SJSA1 (cell line): ENCODE measurements at regions not wholly inside any gene's neighbourhood (a gene's known extent, or its start where the extent isn't known, plus 50 kb on each side); places are given as distances from the start of the nearest gene placed in this dataset.

ENCODE experiments used
- DNase-seq, 2 experiments: peaks; one replicate each; pipeline ENCODE4 v3.0.0-alpha.2; 2015 to 2020; ENCODE audit warnings: low spot score in 2 of 2, low read depth in 1 of 2
- H3K27ac ChIP-seq: fragments of 250-450 bp; sonication (Bioruptor Pico); 2 replicates; pipeline ENCODE4 v1.5.1; 2020; ENCODE audit warnings: mild to moderate bottlenecking, moderate library complexity
- H3K27me3 ChIP-seq: fragments of 250-450 bp; sonication (Bioruptor Pico); replicated peaks from 2 replicates; pipeline ENCODE4 v1.5.1; 2020; ENCODE audit warnings: mild to moderate bottlenecking, moderate library complexity
- H3K36me3 ChIP-seq: fragments of 250-450 bp; sonication (Bioruptor Pico); 2 replicates; pipeline ENCODE4 v1.5.1; 2020; ENCODE audit warnings: mild to moderate bottlenecking
- H3K4me1 ChIP-seq: fragments of 250-450 bp; sonication (Bioruptor Pico); replicated peaks from 2 replicates; pipeline ENCODE4 v1.6.1; 2021; ENCODE audit warnings: mild to moderate bottlenecking
- H3K4me3 ChIP-seq: fragments of 250-450 bp; sonication (Bioruptor Pico); 2 replicates; pipeline ENCODE4 v1.5.1; 2020; ENCODE audit warnings: mild to moderate bottlenecking
- H3K9me3 ChIP-seq: fragments of 250-450 bp; sonication (Bioruptor Pico); replicated peaks from 2 replicates; pipeline ENCODE4 v1.5.1; 2020; ENCODE audit warnings: mild to moderate bottlenecking

GRCh38 chr5:133890776-133891280 lies 77.6 kb downstream of the C5orf15 start:
- Histone ChIP-seq H3K4me1 (no peaks in the 10 kb centered on the region), H3K27ac (no peak overlapping the region), H3K9me3 (no peaks in the 10 kb centered on the region), H3K4me3 (no peak overlapping the region), H3K36me3 (no peaks in the 10 kb centered on the region), H3K27me3 (peaks cover 11% of the 10 kb centered on the region; the same call in 1 of the 2 replicates)
- no peak for DNase-seq

- Histone ChIP-seq H3K4me3 (no peak overlapping the region), H3K36me3 (no peaks in the 10 kb centered on the region), H3K27me3 (peaks cover 10% of the 10 kb centered on the region; the same call in 1 of the 2 replicates), H3K27ac (no peak overlapping the region), H3K9me3 (no peaks in the 10 kb centered on the region), H3K4me1 (no peaks in the 10 kb centered on the region)
- no peak for DNase-seq
These were observed 78.1 kb downstream of the C5orf15 start for GRCh38 chr5:133890314-133890713.

- H3K27me3 ChIP-seq, result peaks cover 10% of the 10 kb centered on the region
- no peak overlapping the region for H3K27ac ChIP-seq
- no peaks in the 10 kb centered on the region for H3K9me3 ChIP-seq
These were observed 79.0 kb downstream of the C5orf15 start for GRCh38 chr5:133889271-133889905.

DNA sequence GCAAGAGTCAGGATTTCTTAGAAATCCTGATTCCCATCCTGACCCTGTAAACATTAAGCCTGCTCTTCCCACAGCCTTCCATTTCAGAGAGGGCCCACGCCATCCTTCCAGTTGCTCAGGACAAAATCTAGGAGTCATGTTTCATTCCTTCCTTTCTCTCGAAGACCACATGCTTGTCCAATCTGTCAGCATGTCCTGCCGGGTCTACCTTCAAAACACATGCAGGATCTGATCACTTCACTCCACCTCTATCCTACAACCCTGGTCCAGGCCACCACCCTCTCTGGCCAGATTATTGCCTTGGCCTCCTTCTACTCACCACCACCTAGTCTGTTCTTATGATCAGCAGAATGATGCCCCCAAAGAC lies 79.8 kb downstream of the C5orf15 start:
- DNase-seq, result no peak
- no peak overlapping the region for H3K4me3 ChIP-seq
- peaks cover 18% of the 10 kb centered on the region for H3K27me3 ChIP-seq
- no peaks in the 10 kb centered on the region for H3K36me3 ChIP-seq
- H3K4me1 ChIP-seq, result no peaks in the 10 kb centered on the region
- H3K27ac ChIP-seq, result no peak overlapping the region
- no peaks in the 10 kb centered on the region for H3K9me3 ChIP-seq

More at GRCh38 chr5:133889271-133889905, 79.0 kb downstream of the C5orf15 start:
- Histone ChIP-seq H3K4me3 (no peak overlapping the region), H3K4me1 (no peaks in the 10 kb centered on the region), H3K36me3 (no peaks in the 10 kb centered on the region)
- DNase-seq, result no peak

GRCh38 chr5:133885566-133885965 lies 82.9 kb downstream of the C5orf15 start:
- no peaks in the 10 kb centered on the region for H3K4me1 ChIP-seq
- no peak overlapping the region for H3K27ac ChIP-seq
- no peaks in the 10 kb centered on the region for H3K36me3 ChIP-seq
- H3K9me3 ChIP-seq, result no peaks in the 10 kb centered on the region
- H3K4me3 ChIP-seq, result no peak overlapping the region
- peaks cover 39% of the 10 kb centered on the region for H3K27me3 ChIP-seq
- no peak for DNase-seq

DNA sequence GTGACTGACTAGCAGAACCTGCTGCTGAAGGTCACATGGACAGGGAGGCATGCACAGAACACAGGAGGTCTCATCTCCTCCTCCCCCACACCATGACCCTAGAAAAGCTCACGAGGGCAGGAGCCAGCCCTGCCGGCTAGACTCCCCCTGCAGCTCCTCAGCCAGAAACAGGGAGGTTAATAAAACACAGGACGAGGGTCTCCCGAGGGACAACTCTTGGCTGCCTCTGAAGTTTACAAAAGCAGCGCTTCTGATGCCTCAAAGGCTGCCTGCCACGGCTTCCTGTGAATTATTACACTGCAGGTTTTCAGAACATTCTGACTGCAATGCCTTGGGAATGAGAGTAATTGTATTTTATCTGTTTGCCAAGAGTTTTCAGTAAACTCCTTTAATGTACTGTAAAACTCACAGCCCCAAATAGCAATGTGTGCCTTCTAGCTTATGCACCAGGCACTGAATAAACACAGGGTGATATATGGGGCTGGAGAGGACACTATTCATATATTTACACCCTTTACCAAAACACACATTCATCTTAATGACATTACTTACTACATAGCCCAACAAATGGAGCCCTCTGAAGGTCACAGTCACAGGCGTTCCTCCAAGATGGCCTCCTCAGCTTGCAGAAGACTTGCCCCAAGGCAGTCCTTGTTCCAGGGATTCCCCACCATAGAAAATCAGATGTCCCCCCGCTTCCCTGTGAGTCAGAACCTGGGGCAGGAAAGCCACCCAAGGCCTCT lies 83.7 kb downstream of the C5orf15 start:
- Histone ChIP-seq H3K4me1 (no peaks in the 10 kb centered on the region), H3K27ac (no peak overlapping the region), H3K4me3 (no peak overlapping the region), H3K27me3 (peaks cover 39% of the 10 kb centered on the region), H3K36me3 (no peaks in the 10 kb centered on the region), H3K9me3 (no peaks in the 10 kb centered on the region)
- no peak for DNase-seq

GRCh38 chr5:133883916-133884315 lies 84.5 kb downstream of the C5orf15 start:
- Histone ChIP-seq H3K27ac (no peak overlapping the region), H3K4me1 (no peaks in the 10 kb centered on the region), H3K4me3 (no peak overlapping the region), H3K36me3 (no peaks in the 10 kb centered on the region), H3K27me3 (peaks cover 44% of the 10 kb centered on the region), H3K9me3 (no peaks in the 10 kb centered on the region)
- DNase-seq, result no peak

DNA sequence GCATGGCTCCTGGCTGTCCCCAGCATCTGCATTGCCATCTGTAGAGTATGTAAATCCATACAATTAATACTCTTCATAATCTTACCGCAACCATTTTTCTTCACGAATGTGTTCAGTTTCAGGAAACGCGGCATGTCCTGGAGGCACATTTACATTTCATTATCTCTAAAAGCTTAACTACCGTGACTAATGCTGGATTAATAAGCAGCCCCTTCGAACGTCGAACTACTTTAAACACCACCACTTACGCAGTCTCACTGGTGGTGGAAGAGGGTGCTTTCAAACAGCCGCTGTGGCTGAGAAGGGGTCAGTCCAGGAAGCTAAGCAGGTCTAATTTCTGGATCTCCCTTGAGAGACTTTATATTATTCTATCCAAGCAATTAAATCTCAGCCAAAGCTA lies 85.6 kb downstream of the C5orf15 start:
- H3K27me3 ChIP-seq, result peaks cover 47% of the 10 kb centered on the region
- H3K4me1 ChIP-seq, result no peaks in the 10 kb centered on the region
- DNase-seq, result no peak
- H3K36me3 ChIP-seq, result no peaks in the 10 kb centered on the region
- H3K9me3 ChIP-seq, result no peaks in the 10 kb centered on the region
- no peak overlapping the region for H3K4me3 ChIP-seq
- H3K27ac ChIP-seq, result no peak overlapping the region

GRCh38 chr5:133882389-133882695 lies 86.1 kb downstream of the C5orf15 start:
- Histone ChIP-seq H3K9me3 (no peaks in the 10 kb centered on the region), H3K27me3 (peaks cover 47% of the 10 kb centered on the region), H3K36me3 (no peaks in the 10 kb centered on the region), H3K27ac (no peak overlapping the region), H3K4me3 (no peak overlapping the region), H3K4me1 (no peaks in the 10 kb centered on the region)
- DNase-seq, result no peak

- Histone ChIP-seq H3K4me3 (no peak overlapping the region), H3K36me3 (no peaks in the 10 kb centered on the region), H3K9me3 (no peaks in the 10 kb centered on the region), H3K27ac (no peak overlapping the region), H3K27me3 (peaks cover 47% of the 10 kb centered on the region), H3K4me1 (no peaks in the 10 kb centered on the region)
- no peak for DNase-seq
These were observed 86.6 kb downstream of the C5orf15 start for GRCh38 chr5:133881576-133882388.

- 0 out of 2 replicates have a peak, but pooled peaks cover 6% of the 10 kb centered on the region for H3K9me3 ChIP-seq
- H3K4me1 ChIP-seq, result no peaks in the 10 kb centered on the region
- H3K4me3 ChIP-seq, result no peak overlapping the region
- DNase-seq, result no peak
- H3K36me3 ChIP-seq, result no peaks in the 10 kb centered on the region
- no peak overlapping the region for H3K27ac ChIP-seq
- peaks cover 38% of the 10 kb centered on the region for H3K27me3 ChIP-seq
These were observed 90.2 kb downstream of the C5orf15 start for GRCh38 chr5:133878236-133878555.

- Histone ChIP-seq H3K4me3 (no peak overlapping the region), H3K27ac (no peak overlapping the region), H3K4me1 (no peaks in the 10 kb centered on the region), H3K36me3 (no peaks in the 10 kb centered on the region), H3K9me3 (0 out of 2 replicates have a peak, but pooled peaks cover 6% of the 10 kb centered on the region), H3K27me3 (peaks cover 38% of the 10 kb centered on the region)
- DNase-seq, result no peak
These were observed 90.8 kb downstream of the C5orf15 start for GRCh38 chr5:133877351-133878235.

- H3K4me1 ChIP-seq, result no peaks in the 10 kb centered on the region
- H3K27ac ChIP-seq, result no peak overlapping the region
- H3K36me3 ChIP-seq, result no peaks in the 10 kb centered on the region
- 0 out of 2 replicates have a peak, but pooled peaks cover 6% of the 10 kb centered on the region for H3K9me3 ChIP-seq
- H3K4me3 ChIP-seq, result no peak overlapping the region
- no peak for DNase-seq
- H3K27me3 ChIP-seq, result peaks cover 30% of the 10 kb centered on the region
These were observed 92.2 kb downstream of the C5orf15 start for GRCh38 chr5:133876266-133876665.
